CD4-positive, alpha-beta T cell treated with Interleukin-1 beta for 1 hour (primary cell): ENCODE measurements at regions not wholly inside any gene's neighbourhood (a gene's known extent, or its start where the extent isn't known, plus 50 kb on each side); places are given as distances from the start of the nearest gene placed in this dataset.
"Not testable (repeated sequence)": the region's sequence is repeated elsewhere in the genome, so short reads cannot be mapped to it uniquely, and the experiment has no call there.

ENCODE experiments used
- DNase-seq, 2 donors: peaks; one replicate each; pipeline ENCODE4 v3.0.0-alpha.2; 2020 to 2022

DNA sequence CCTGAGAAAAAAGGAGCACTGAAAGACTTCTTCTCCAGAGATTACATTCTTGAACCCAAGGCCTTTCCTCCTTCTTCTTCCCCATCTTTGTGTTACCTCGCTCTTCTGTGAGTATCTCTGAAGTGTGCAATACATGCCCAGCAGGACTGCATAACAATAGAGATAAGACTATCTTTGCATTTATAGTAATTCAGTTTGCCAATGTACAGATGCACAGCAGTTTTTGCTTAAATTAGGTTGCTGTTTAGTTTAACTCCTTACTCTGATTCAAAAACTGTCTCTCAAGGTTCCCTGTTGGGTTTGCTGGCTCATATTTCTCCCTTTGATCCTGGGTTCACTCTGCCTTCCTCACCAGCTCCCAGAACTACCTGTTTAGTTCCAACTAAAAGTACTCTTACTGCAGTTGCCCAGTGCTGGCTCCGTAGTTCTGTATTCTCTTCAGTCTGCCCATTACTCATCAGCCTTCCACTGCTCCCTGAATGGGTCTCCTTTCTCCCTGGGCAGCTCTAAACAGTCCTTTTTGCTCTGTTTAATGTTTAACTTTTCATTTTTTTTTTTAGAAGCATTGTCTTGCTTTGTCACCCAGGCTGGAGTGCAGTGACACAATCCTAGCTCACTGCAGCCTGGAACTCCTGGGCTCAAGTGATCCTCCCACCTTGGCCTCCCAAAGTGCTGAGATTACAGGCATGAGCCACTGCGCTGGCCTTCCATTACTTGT is 180.6 kb upstream of the CAND1 start:
- DNase-seq: no peak

DNA sequence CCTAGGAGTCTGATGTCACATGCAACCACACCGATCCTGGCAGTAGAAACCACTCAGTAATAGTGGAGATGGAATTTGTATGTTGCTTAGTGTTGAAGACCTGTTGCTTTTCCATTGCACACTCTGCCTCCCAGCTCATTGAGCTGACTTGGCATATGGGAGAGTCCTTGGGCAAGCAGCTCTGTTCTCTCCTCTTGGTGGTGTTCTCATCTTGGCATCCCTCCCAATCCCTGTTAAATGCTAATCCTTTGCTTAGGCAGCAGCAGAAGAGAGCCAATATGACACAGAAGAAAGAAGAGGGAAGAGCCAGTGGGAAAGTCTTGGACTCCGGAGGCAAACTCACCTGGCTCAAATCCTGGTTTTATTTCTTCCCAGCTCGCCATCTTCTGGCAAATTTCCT is 178.0 kb upstream of the CAND1 start:
- no peak for DNase-seq

DNA sequence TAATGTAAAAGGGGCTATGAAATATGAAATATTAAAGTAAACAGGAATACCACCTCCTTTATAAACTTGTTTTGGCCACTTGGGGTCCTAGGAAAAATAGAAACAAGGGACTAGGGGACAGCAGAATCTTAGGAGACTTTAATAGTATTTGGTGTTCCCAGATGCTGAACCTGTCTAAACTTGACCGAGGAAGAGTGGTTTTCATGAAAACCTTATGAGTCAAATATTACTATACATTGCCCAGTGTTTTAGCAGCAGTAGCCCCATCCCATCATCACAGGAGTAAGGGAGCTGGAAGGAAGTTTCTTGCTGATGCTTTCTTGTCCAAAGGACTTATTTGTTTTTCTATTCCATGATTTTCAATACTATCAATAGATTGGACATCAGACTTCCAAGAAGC is 177.5 kb upstream of the CAND1 start:
- no peak for DNase-seq

DNA sequence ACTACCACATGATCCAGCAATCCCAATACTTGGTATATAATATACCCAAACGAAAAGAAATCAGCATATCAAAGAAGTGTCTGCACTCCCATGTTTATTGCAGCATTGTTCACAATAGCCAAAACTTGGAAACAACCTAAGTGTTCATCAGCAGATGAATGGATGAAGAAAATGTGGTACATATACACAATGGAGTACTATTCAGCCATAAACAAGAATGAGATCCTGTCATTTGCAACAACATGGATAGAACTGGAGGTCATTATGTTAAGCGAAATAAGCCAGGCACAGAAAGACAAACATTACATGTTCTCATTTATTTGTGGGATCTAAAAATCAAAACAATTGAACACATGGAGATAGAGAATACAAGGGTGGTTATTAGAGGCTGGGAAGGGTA is 176.2 kb upstream of the CAND1 start:
- DNase-seq: not testable (repeated sequence)

DNA sequence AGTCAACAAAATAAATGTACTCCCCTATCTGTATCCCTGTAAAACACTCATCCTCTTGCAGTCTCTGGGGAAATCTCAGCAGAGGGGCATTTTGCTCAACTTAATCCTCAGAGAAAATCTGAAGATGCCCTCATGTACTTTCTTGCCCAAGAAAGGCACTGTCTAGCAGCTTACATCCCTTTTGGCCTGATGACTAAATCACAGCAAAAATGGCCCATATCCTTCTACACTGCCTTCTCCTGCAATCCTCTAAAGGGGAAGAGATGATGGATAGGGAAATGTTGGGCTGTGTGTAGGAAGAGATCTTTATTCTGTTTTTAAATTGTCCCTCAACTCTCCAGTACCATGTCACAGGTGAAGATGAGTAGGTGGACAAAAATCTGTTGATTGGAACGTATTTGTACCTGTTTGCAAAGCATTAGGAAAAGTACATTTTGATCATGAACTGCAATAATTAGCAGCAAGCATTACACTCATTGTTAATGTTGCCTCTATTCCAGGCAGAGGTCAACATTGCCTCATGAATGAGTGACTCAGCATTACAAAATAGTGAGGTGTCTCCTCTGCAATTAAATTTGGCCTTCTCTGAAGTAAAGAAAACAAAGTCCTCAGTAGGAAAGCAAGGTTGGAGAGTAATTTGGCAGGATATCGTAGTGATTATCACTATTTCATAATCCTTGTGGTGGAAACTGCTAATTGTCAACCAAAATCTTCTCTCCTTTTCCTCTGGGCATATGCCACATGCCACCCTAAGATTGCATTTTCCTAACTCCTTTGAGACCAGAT is 172.4 kb upstream of the CAND1 start:
- DNase-seq: no peak

DNA sequence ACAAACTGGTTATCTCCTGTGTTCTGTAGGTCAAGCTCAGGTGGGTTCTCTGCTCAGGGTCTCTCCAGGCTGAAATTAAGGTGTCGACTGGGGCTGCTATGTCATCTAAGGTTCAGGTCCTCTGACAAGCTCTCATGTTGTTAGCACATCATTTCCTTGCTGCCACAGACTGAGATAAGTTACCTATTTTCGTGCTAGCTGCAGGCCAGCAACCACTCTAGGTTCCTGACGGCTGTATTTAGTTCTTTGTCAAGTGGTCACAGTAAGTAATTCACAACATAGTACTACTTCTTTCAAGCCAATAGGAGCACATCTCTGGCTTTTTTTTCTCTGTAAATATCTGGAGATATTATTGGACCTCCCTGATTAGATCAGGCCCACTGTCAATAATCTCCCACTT is 169.3 kb upstream of the CAND1 start:
- DNase-seq: no peak

DNA sequence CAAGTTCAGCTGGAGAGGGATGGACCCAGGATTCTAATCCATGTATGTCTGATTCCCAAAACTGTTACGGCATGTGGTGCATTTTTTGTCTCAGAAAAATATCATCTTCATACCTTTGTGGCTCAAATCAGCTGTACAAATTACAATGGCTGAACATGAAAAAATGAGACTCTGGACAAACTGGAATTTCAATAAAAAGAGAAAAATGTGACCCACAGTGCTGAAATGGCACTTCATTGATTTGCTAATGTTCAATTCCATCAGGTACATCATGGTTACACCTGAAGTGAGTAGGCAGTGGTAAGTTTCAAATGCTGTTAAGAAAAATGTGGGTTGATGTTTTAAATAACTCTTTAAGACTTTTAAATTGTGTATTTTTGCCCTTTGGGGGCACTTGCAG is 165.6 kb upstream of the CAND1 start:
- no peak for DNase-seq

DNA sequence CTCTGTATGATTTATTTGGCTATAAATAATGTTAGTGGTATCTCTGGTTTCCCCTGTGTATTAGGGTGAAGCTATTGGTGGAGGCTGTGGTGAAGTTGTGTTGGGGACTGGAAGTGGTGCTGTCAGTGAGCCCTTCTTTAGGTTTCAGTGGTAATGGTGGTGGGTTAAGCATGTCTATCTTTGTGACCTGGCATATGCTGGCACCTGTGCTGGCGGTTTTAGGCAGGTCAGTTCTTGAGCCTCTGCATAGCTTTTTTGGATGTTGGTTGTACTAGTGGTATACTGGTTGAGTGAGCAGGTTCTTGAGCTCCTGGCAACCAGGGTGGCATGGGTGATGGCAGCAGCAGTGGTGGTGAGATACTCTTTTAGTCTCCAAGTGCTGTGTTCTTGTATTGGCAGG is 161.9 kb upstream of the CAND1 start:
- no peak for DNase-seq

DNA sequence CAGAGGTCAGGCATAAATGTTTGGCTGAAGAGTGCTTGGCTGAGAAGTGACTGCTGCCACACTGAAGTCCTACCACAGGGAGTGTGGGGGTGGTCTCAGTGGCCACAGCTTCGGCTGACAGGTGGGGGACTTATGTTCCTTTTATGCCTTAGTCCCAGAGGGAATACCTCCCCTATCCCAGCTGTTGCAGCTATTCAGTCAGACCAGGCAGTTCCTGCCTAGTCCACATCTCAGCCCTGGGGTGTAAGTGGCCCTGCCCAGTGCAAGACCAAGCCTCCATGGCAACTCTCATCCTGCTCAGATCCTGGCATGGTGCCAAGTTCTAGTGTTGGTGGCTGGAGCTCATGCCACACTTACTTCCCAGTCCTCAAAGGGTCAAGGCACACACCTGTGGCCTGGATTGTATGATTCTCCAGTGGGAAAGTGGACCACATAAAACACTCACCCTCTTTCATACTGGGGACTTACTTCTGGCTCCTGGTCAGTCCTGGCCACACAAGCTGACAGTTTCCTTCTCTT is 161.3 kb upstream of the CAND1 start:
- no peak for DNase-seq

DNA sequence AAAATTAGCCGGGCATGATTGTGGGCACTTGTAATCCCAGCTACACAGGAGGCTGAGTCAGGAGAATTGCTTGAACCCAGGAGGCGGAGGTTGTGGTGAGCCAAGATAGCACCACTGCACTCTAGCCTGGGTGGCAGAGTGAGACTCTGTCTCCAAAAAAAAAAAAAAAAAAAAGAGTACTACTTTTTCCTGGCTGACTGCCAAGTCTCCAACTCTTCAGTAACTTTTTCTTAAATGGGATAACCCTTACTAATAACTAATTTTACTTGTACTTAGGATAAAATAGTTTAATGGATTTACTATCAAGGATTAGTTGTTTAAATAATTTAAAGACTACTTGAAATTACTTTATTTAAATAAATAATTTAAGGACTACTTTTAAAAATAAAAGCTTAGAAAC is 158.8 kb upstream of the CAND1 start:
- not testable (repeated sequence) for DNase-seq

DNA sequence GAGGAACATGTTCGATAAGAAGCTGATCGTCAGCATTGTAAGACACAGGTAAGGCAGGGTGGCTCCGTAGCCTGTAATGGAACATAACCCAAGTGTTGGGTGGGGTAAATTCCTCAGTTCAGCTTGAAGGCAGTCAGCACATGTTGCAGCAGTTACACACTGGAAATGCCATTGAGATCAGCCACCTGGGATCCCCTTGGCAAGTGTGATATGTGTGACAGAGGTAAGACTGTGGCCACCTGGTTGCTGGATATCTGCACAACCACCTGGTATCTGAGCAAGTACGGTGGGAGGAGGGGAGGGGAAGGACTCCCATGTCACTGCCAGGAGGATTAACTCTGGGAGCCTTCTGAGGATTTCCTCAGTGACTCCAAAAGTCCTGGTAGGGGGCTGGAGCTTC is 158.0 kb upstream of the CAND1 start:
- no peak for DNase-seq

DNA sequence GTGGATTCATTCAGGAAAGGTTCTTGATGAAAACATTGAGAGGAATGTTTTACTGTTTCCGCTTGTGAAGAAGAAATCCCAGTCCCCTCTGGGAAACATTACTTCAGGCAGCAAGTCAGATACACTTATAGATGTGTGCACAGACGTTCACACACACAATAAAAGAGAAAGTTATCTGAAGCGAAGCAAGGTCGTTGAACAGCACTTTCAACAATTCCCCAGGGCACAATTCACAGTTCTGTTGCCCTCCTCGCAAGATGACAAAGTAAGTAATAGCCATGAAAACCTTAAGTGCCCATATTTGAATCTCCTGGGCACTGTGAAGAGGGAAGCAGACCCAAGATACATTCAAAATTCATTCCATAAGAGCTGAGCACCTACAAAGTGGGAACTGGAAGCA is 156.6 kb upstream of the CAND1 start:
- DNase-seq: no peak

DNA sequence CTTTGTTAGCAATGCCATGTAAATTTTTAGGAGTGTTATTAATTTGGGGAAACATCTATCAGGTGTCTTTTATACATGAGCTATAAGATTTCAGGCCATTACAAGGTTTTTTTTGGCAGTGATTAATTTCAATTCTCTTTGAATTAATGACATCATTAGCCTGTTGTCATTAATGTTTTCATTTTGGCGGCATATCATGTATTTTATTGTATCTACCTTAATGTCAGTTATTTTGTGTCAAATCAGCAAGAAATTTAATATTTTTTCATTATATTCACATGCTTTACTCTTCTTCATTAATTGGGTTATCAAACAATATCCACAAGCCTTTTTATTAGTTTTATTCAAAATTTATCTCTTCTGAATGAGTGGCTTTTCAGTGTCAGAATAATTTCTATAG is 153.0 kb upstream of the CAND1 start:
- DNase-seq: no peak

DNA sequence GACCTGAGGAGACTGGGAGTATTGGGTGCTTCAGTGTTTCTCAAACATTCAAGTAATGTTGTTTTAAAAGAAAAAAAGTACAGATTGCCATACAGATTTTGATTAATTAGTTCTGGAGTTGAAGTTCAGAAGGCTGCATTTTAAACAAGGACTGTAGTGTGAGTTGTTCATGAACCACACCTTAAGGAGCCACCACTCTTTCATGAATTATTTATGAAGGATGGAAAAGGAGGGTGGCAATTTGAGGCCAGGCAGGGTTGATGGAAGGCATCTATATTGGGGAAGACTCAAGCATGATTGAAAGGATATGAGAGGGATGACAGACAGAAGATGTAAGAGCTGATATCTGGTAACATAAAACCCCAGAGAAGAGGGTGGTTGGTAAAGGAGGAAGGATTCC is 146.6 kb upstream of the CAND1 start:
- no peak for DNase-seq

DNA sequence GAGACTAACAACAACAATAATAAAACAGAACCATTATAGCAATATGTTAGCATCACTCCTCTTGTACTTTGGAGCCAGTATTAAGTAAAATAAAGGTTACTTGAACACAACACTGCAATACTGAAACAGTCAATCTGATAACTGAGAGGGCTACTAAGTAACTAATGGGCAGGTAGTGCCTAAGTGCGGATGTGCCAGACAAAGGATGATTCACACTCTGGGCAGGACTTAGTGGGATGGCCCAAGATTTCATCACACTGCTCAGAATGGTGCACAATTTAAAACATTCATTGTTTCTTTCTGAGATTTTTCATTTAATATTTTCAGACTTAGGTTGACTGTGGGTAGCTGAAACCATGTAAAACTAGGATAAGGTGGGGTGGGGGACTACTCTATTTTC is 131.9 kb upstream of the CAND1 start:
- no peak for DNase-seq

DNA sequence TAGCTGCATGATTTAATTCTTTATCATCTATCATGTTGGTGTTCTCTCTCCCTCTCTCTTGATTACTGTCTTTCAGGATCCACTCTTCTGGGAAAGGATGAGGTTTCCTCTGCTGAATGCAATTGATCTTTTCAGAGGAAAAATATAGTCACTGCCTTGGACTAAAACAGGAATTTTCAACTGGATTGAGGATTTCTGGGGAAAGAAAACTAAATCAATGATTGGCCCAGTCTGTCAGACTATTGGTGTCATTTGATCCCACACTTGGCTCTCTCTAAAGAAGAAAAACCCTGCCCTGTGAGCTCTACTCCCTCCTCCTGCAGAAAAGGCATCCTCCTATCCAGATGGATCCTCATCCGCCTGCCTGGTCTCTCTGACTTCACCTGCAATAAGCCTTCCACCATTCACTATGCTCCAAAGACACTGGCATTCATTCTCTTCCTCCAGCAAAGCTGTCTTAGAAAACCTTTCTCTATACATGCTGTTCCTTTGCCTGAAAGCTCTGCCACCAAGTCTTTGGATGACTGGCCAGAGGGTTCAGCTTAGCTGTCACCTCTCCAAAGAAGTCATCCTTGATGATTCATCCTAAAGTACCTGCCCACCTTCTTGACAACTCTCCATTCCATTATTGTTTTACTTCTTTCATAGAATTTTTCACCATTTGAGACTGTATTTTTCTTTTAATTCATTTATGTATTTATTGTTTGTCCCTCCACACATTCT is 127.7 kb upstream of the CAND1 start:
- DNase-seq: no peak

DNA sequence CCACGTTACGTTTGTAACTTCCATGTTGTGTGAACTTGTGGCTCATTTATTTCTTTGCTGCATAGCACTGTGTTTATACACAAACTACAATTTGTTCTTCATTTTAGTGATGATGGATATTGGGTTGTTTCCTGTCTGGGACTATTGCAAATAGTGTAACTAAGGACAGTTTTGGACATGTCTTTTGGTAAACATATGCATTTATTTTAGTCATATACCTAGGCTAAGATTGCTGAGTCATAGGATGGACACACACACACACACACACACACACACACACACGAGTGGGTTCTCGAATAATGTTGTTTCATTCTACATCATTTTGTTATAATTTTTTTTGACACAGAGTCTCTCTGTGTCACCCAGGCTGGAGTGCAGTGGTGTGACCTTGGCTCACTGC is 123.5 kb upstream of the CAND1 start:
- no peak for DNase-seq

DNA sequence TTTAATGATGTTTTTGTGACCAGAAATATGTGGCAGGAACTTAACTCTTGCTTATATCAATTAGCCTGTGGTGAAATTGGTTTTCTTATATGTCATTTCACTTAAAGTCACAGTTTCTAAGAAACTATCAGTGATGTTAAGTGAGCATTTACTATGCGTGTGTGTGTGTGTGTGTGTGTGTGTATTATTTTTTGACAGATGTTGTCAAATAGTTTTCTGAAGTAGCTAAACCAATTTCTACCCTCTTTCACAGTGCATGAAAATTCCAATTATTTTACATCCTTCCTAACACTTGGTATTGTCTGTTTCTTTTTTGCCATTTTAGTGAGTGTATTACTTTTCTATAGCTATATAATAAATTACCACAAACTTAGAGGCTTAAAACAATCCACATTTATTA is 122.1 kb upstream of the CAND1 start:
- DNase-seq: no peak

DNA sequence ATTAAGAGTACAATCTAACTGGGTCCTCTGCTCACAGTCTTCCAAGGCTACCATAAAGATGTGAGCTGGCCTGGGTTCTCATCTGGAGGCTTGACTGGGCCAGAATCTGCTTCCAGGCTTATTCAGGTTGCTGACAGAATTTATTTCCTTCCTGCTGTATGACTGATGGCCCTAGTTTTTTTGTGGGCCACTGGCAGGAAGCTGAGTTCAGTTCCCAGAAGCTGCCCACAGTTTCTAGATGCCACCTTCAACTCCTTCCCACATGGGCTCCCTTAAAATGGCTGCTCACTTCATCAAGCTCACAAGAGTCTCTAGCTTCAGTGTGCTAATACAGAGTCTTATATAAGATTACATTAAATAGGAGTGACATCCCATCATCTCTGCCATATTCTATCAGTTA is 121.7 kb upstream of the CAND1 start:
- no peak for DNase-seq

DNA sequence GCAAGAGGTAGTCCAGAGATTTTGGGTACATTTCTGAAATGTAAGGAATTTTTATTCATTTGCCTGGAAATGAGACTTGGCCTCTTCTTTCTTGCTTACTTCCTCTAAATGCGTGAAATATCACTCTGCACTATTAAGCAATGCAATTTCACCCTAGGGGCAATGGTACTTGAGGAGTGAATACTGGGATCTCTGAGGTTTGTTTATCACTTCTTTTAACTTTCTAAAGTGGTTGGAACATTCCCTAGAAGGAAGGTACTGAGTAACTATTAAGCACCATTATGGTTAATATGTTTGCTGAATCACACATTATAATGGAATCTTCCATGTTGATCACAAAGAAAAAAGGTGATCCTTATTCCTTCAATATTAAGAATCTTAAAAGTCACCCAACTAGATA is 120.9 kb upstream of the CAND1 start:
- no peak for DNase-seq

DNA sequence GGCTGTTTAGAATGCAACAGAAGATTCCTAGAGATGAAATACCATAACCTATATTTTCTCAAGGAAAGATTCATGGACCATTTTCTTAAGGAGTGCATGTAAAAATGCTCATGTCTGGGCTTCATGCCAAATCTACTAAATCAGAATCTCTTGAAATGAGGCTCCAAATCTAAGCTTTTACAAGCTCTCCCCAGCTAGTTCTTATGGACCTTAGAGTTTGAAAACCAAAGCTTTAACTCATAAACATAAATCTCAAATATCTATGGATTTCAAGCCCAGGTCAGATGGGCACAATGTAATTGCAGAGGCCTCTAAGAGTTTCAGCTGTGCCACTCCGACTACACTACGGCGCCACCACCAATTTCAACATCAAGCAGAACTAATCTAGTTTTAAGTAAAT is 117.3 kb upstream of the CAND1 start:
- DNase-seq: no peak

DNA sequence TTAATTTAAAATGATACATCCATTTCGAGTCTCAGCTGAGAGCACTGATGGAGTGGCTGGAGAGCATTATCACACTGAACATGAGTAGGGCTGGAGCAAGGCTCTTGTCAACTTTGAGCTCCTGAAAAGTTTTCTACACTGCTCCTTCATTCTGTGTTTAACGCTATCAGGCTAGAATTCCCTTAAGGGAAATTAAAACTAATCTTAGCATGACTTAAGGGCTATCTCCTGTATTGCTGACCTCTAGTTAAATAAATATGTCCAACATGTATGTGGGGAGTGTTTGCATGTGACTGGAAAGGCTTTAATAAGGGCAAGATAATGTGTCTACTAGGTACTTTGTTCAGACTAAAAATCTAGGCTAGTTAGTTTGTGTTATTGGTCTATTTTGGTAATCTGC is 116.7 kb upstream of the CAND1 start:
- no peak for DNase-seq

DNA sequence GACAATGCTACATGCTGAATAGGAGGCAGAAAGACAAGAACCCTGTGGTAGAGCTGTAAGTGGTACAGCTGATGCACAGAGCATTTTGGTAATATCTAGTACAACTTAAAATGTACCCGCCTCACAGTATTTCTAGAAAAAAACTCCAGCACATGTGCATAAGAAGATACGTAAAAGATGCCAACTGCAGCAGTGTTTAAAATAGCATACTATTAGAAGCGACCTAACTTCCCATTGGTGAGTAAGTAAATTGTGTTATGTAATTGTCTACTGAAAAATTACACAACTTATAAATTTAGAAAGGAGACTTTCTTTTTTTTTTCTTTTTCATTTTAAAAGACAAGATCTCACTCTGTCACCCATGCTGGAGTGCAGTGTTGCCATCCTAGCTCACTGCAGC is 114.3 kb upstream of the CAND1 start:
- no peak for DNase-seq

DNA sequence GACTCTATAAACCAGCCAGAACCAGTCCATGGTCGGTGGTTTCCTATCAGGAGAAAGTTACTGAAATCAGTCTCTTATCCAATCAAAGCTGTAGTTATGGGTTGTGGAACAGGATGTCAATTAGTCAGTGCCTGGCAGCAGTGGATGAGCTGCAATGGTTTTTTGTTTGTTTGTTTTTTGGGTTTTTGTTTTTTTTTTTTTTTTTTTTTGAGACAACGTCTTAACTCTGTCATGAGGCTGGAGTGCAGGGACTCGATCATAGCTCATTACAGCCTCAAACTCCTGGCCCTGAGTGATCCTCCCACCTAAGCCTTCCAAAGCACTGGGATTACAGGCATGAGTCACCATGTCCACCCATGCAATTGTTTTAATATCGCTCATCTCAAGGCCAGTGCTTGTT is 113.3 kb upstream of the CAND1 start:
- no peak for DNase-seq
